ENCODE measurements at regions not wholly inside any gene's neighbourhood (a gene's known extent, or its start where the extent isn't known, plus 50 kb on each side); places are given as distances from the start of the nearest gene placed in this dataset.

GRCh38 chr7:131147604-131148003 lies 180.1 kb upstream of the MKLN1 start:
- Mint-ChIP-seq H3K36me3 (no peaks in the 10 kb centered on the region), H3K4me1 (peaks cover 0 to 6% (median 0%) of the 10 kb centered on the region in 3 donors), H3K27me3 (no peaks in the 10 kb centered on the region), H3K27ac (no peak overlapping the region), H3K9me3 (no peaks in the 10 kb centered on the region), H3K4me3 (no peak overlapping the region)
- DNase-seq (no peak), ATAC-seq (replicated peaks in 1 of 4) (no peak)
- Histone ChIP-seq H3K27me3 (replicated peaks in 1 of 2; ENCODE audit: control insufficient read depth in 2 of 2, extremely low read depth in 1 of 2, insufficient read depth in 2 of 2, low read length in 1 of 2) (no peaks in the 10 kb centered on the region), H3K36me3 (ENCODE audit: control insufficient read depth in 2 of 2, extremely low read depth in 1 of 2, insufficient read depth in 1 of 2, low read length in 1 of 2) (no peaks in the 10 kb centered on the region), H3K27ac (ENCODE audit: low read length) (no peak overlapping the region), H3K9me3 (no peaks in the 10 kb centered on the region), H3K4me1 (ENCODE audit: control insufficient read depth in 1 of 2, extremely low read depth in 1 of 2, insufficient read depth in 2 of 2, low read length in 2 of 2) (no peaks in the 10 kb centered on the region), H3K4me3 (ENCODE audit: control insufficient read depth in 1 of 2, extremely low read depth in 1 of 2, low read length in 1 of 2) (no peak overlapping the region)
- CTCF ChIA-PET: no interaction called here
- POLR2A ChIA-PET: interaction anchor here (0.6 to 0.8 kb wide), 2 partner anchors 170 to 269 kb away, joined by 3 to 6 read pairs; no protein-coding TSS in a partner anchor

GRCh38 chr7:131148258-131148657 lies 179.4 kb upstream of the MKLN1 start:
- WGBS (ENCODE audit: insufficient coverage): no CpG with 5 or more reads among the region's 4 CpGs
- no peak for ATAC-seq (replicated peaks in 1 of 4)
- ChIA-PET POLR2A (no interaction called here), CTCF (no interaction called here)
- Mint-ChIP-seq H3K27ac (no peak overlapping the region), H3K36me3 (no peaks in the 10 kb centered on the region), H3K4me3 (no peak overlapping the region), H3K27me3 (no peaks in the 10 kb centered on the region), H3K9me3 (no peaks in the 10 kb centered on the region), H3K4me1 (peaks cover 0 to 6% (median 0%) of the 10 kb centered on the region in 3 donors)
- H3K4me1 ChIP-seq (ENCODE audit: control insufficient read depth in 1 of 2, extremely low read depth in 1 of 2, insufficient read depth in 2 of 2, low read length in 2 of 2): no peaks in the 10 kb centered on the region
- no peaks in the 10 kb centered on the region for H3K27me3 ChIP-seq (replicated peaks in 1 of 2; ENCODE audit: control insufficient read depth in 2 of 2, extremely low read depth in 1 of 2, insufficient read depth in 2 of 2, low read length in 1 of 2)
- H3K27ac ChIP-seq (ENCODE audit: low read length): no peak overlapping the region
- no peaks in the 10 kb centered on the region for H3K36me3 ChIP-seq (ENCODE audit: control insufficient read depth in 2 of 2, extremely low read depth in 1 of 2, insufficient read depth in 1 of 2, low read length in 1 of 2)
- no peak for DNase-seq
- no peaks in the 10 kb centered on the region for H3K9me3 ChIP-seq
- no peak overlapping the region for H3K4me3 ChIP-seq (ENCODE audit: control insufficient read depth in 1 of 2, extremely low read depth in 1 of 2, low read length in 1 of 2)

GRCh38 chr7:131148708-131149428 lies 178.8 kb upstream of the MKLN1 start:
- no peaks in the 10 kb centered on the region for H3K4me1 ChIP-seq (ENCODE audit: control insufficient read depth in 1 of 2, extremely low read depth in 1 of 2, insufficient read depth in 2 of 2, low read length in 2 of 2)
- CTCF ChIA-PET: no interaction called here
- H3K9me3 Mint-ChIP-seq: no peaks in the 10 kb centered on the region

GRCh38 chr7:131149429-131149773 lies 178.3 kb upstream of the MKLN1 start:
- Histone ChIP-seq H3K4me3 (ENCODE audit: control insufficient read depth in 1 of 2, extremely low read depth in 1 of 2, low read length in 1 of 2) (no peak overlapping the region), H3K4me1 (ENCODE audit: control insufficient read depth in 1 of 2, extremely low read depth in 1 of 2, insufficient read depth in 2 of 2, low read length in 2 of 2) (no peaks in the 10 kb centered on the region), H3K27me3 (replicated peaks in 1 of 2; ENCODE audit: control insufficient read depth in 2 of 2, extremely low read depth in 1 of 2, insufficient read depth in 2 of 2, low read length in 1 of 2) (no peaks in the 10 kb centered on the region), H3K36me3 (ENCODE audit: control insufficient read depth in 2 of 2, extremely low read depth in 1 of 2, insufficient read depth in 1 of 2, low read length in 1 of 2) (no peaks in the 10 kb centered on the region), H3K27ac (ENCODE audit: low read length) (no peak overlapping the region), H3K9me3 (no peaks in the 10 kb centered on the region)
- DNase-seq (no peak), ATAC-seq (replicated peaks in 1 of 4) (no peak)
- Mint-ChIP-seq H3K9me3 (no peaks in the 10 kb centered on the region), H3K4me1 (peaks cover 0 to 6% (median 0%) of the 10 kb centered on the region in 3 donors), H3K4me3 (no peak overlapping the region), H3K36me3 (no peaks in the 10 kb centered on the region), H3K27me3 (no peaks in the 10 kb centered on the region), H3K27ac (no peak overlapping the region)
- CTCF ChIA-PET: no interaction called here
- POLR2A ChIA-PET: no interaction called here

More at GRCh38 chr7:131148708-131149428, 178.8 kb upstream of the MKLN1 start:
- Histone ChIP-seq H3K27ac (ENCODE audit: low read length) (no peak overlapping the region), H3K9me3 (no peaks in the 10 kb centered on the region), H3K36me3 (ENCODE audit: control insufficient read depth in 2 of 2, extremely low read depth in 1 of 2, insufficient read depth in 1 of 2, low read length in 1 of 2) (no peaks in the 10 kb centered on the region), H3K27me3 (replicated peaks in 1 of 2; ENCODE audit: control insufficient read depth in 2 of 2, extremely low read depth in 1 of 2, insufficient read depth in 2 of 2, low read length in 1 of 2) (no peaks in the 10 kb centered on the region), H3K4me3 (ENCODE audit: control insufficient read depth in 1 of 2, extremely low read depth in 1 of 2, low read length in 1 of 2) (no peak overlapping the region)
- ATAC-seq (replicated peaks in 1 of 4) (no peak), DNase-seq (no peak)
- POLR2A ChIA-PET: no interaction called here
- H3K36me3 Mint-ChIP-seq: no peaks in the 10 kb centered on the region
- H3K27ac Mint-ChIP-seq: no peak overlapping the region
- no peaks in the 10 kb centered on the region for H3K27me3 Mint-ChIP-seq
- H3K4me1 Mint-ChIP-seq: peaks cover 0 to 6% (median 0%) of the 10 kb centered on the region in 3 donors
- whole genome bisulfite sequencing (ENCODE audit: insufficient coverage): 100% methylated on average over 4 of the region's 10 CpGs
- no peak overlapping the region for H3K4me3 Mint-ChIP-seq

GRCh38 chr7:131149840-131150239 lies 177.8 kb upstream of the MKLN1 start:
- H3K36me3 Mint-ChIP-seq: no peaks in the 10 kb centered on the region
- peaks cover 0 to 6% (median 0%) of the 10 kb centered on the region in 3 donors for H3K4me1 Mint-ChIP-seq
- H3K27me3 ChIP-seq (replicated peaks in 1 of 2; ENCODE audit: control insufficient read depth in 2 of 2, extremely low read depth in 1 of 2, insufficient read depth in 2 of 2, low read length in 1 of 2): no peaks in the 10 kb centered on the region
- ATAC-seq (replicated peaks in 1 of 4) (no peak), DNase-seq (no peak)
- H3K4me1 ChIP-seq (ENCODE audit: control insufficient read depth in 1 of 2, extremely low read depth in 1 of 2, insufficient read depth in 2 of 2, low read length in 2 of 2): no peaks in the 10 kb centered on the region
- H3K9me3 Mint-ChIP-seq: no peaks in the 10 kb centered on the region
- H3K27ac Mint-ChIP-seq: peak overlapping the region in 1 of 2 donors; percentile 9
- no peak overlapping the region for H3K27ac ChIP-seq (ENCODE audit: low read length)
- no peaks in the 10 kb centered on the region for H3K27me3 Mint-ChIP-seq
- ChIA-PET CTCF (no interaction called here), POLR2A (interaction anchor here in 1 of 2 donors (0.5 kb wide), 1 partner anchor 9 kb away, joined by 3 read pairs; no protein-coding TSS in a partner anchor)
- no peak overlapping the region for H3K4me3 ChIP-seq (ENCODE audit: control insufficient read depth in 1 of 2, extremely low read depth in 1 of 2, low read length in 1 of 2)
- no peak overlapping the region for H3K4me3 Mint-ChIP-seq
- H3K9me3 ChIP-seq: no peaks in the 10 kb centered on the region
- no peaks in the 10 kb centered on the region for H3K36me3 ChIP-seq (ENCODE audit: control insufficient read depth in 2 of 2, extremely low read depth in 1 of 2, insufficient read depth in 1 of 2, low read length in 1 of 2)
- 50% methylated on average over 4 of the region's 4 CpGs for WGBS (ENCODE audit: insufficient coverage)

DNA sequence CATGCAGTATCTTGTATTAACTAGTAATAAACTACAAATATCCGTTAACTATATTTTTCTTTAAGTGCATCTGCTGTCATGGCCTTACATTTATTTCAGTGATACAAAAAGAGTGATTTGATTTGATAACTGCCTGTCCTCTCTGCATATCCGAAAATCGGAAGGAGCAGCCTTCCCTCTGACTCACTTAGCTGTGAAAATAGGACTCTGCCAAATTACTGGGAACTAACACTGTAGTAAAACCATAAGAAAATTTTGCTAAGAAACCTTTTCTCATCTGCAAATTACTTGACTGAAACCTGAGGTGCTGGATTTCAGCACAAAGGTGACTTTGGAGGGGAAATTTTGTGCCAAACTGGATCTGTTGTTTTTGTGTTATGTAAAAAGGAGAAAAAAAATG lies 176.6 kb upstream of the MKLN1 start:
- CTCF ChIA-PET: no interaction called here
- H3K27ac ChIP-seq (ENCODE audit: low read length): no peak overlapping the region
- no peak overlapping the region for H3K4me3 ChIP-seq (ENCODE audit: control insufficient read depth in 1 of 2, extremely low read depth in 1 of 2, low read length in 1 of 2)
- H3K9me3 ChIP-seq: no peaks in the 10 kb centered on the region
- ATAC-seq (replicated peaks in 1 of 4) (no peak), DNase-seq (no peak)
- H3K27me3 ChIP-seq (replicated peaks in 1 of 2; ENCODE audit: control insufficient read depth in 2 of 2, extremely low read depth in 1 of 2, insufficient read depth in 2 of 2, low read length in 1 of 2): no peaks in the 10 kb centered on the region
- Mint-ChIP-seq H3K27me3 (no peaks in the 10 kb centered on the region), H3K4me1 (peaks cover 0 to 6% (median 0%) of the 10 kb centered on the region in 3 donors), H3K9me3 (no peaks in the 10 kb centered on the region), H3K36me3 (no peaks in the 10 kb centered on the region), H3K27ac (no peak overlapping the region), H3K4me3 (no peak overlapping the region)
- no CpG with 5 or more reads among the region's 3 CpGs for WGBS (ENCODE audit: insufficient coverage)
- POLR2A ChIA-PET: no interaction called here
- H3K4me1 ChIP-seq (ENCODE audit: control insufficient read depth in 1 of 2, extremely low read depth in 1 of 2, insufficient read depth in 2 of 2, low read length in 2 of 2): no peaks in the 10 kb centered on the region
- no peaks in the 10 kb centered on the region for H3K36me3 ChIP-seq (ENCODE audit: control insufficient read depth in 2 of 2, extremely low read depth in 1 of 2, insufficient read depth in 1 of 2, low read length in 1 of 2)

GRCh38 chr7:131152766-131153165 lies 174.9 kb upstream of the MKLN1 start:
- Mint-ChIP-seq H3K4me1 (peaks cover 0 to 6% (median 0%) of the 10 kb centered on the region in 3 donors), H3K9me3 (no peaks in the 10 kb centered on the region), H3K27ac (no peak overlapping the region), H3K27me3 (no peaks in the 10 kb centered on the region), H3K36me3 (no peaks in the 10 kb centered on the region), H3K4me3 (no peak overlapping the region)
- Histone ChIP-seq H3K4me1 (ENCODE audit: control insufficient read depth in 1 of 2, extremely low read depth in 1 of 2, insufficient read depth in 2 of 2, low read length in 2 of 2) (no peaks in the 10 kb centered on the region), H3K36me3 (ENCODE audit: control insufficient read depth in 2 of 2, extremely low read depth in 1 of 2, insufficient read depth in 1 of 2, low read length in 1 of 2) (no peaks in the 10 kb centered on the region), H3K9me3 (no peaks in the 10 kb centered on the region), H3K27me3 (replicated peaks in 1 of 2; ENCODE audit: control insufficient read depth in 2 of 2, extremely low read depth in 1 of 2, insufficient read depth in 2 of 2, low read length in 1 of 2) (no peaks in the 10 kb centered on the region), H3K27ac (ENCODE audit: low read length) (no peak overlapping the region), H3K4me3 (ENCODE audit: control insufficient read depth in 1 of 2, extremely low read depth in 1 of 2, low read length in 1 of 2) (no peak overlapping the region)
- no peak for DNase-seq
- ChIA-PET POLR2A (interaction anchor here in 1 of 2 donors (1.0 kb wide), 1 partner anchor 44 kb away, joined by 3 read pairs; no protein-coding TSS in a partner anchor), CTCF (interaction anchor here (0.5 to 0.7 kb wide), 4 partner anchors 114 to 279 kb away, joined by 3 to 5 read pairs (median 4); no protein-coding TSS in a partner anchor)
- ATAC-seq (replicated peaks in 1 of 4): no peak

Measured in T-cell (primary cell).